Non-pigmented ciliary epithelial cell (primary cell): ENCODE measurements at regions not wholly inside any gene's neighbourhood (a gene's known extent, or its start where the extent isn't known, plus 50 kb on each side); places are given as distances from the start of the nearest gene placed in this dataset.
A peak's percentile ranks its signal among the peaks of the same experiment; 100 is the strongest.

ENCODE experiments used
- DNase-seq: peaks from one replicate; pipeline ENCODE4 v3.0.0-alpha.2; 2010; ENCODE audit warnings: low read depth

DNA sequence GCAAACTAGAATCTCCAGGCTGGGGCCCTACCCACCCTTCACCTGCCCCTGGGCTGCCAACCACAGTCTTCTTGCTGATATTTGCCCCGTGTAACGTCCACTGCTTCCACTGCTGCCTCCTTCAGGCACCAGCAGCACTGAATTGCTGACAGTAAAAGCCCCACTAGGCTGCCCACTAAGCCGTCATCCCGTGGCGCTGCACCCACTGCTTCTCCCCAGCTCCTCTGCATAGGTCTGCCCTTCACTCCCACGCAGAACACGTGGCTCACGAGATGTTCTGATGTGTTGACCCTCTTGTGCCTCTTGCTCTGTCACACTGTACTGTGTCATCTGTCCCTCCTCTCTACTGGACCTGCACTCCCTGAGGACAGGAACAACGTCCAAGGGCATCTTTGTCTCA, 86.3 kb upstream of the HIVEP1 start:
- no peak for DNase-seq

DNA sequence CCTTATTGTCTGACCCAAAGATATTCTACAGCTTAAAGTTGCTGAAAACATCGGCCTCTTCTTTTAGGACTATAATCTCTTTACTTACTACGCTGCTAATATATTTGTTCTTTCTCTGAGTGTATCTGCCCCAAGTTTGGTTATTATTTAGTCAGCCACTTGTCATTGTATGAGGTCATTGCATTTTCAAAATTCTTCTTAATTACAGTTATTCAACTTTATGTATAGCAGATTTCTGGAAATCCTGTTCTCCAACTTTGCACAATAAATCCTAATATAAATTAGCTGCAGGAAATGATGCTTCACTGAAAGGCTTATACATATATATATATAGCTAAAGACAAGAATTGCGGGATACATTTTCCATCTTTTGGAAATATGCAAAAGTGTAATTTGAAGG, 88.5 kb upstream of the HIVEP1 start:
- no peak for DNase-seq

- no peak for DNase-seq
Measured at GRCh38 chr6:11922901-11923300, 89.2 kb upstream of the HIVEP1 start.

DNA sequence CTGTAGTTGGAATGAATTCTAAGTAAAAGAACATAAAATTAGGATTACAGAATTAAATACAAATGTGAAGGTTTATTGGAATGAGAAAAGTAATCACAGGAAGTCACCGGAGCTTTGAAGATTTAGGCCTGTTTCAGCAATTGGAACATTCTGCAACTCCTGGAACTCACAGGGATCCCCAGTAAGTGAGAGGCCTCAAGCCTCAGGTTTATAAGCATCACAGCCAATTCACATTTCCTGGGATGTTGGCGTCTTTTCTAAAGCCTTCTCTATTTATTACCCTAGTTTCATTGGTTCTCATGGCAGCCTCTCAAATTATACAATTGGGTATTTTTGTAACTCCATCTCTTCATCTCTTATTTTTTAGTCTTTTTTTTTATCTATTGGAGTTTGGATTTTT, 90.4 kb upstream of the HIVEP1 start:
- DNase-seq, result no peak

DNA sequence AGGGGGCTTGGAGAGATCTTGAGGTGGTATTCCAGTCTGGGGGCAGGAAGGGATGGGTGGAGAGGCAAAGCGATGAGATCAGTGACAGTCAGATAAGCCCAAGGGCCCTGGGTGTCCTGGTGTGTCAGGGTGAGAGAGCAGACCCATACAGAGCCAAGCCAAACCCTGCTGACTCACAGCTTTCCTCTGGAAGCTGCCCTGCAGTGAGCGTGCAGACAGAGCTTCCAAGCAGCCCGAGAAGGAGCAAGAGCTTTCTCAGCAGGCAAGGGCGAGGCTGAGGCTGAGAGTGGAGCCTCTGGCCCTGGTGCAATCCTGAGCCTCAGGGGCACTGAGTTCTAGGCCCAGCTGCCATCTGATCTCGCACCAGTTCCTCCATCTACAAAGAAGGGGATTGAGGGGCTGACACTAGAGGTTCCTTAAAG, 91.1 kb upstream of the HIVEP1 start:
- DNase-seq, result peak; percentile 67

GRCh38 chr6:11920566-11920965, 91.5 kb upstream of the HIVEP1 start:
- DNase-seq, result no peak

GRCh38 chr6:11919771-11920440, 92.2 kb upstream of the HIVEP1 start:
- no peak for DNase-seq

GRCh38 chr6:11918739-11919605, 93.1 kb upstream of the HIVEP1 start:
- no peak for DNase-seq

- DNase-seq, result peak; percentile 64
Measured at GRCh38 chr6:11917951-11918738, 94.0 kb upstream of the HIVEP1 start.

GRCh38 chr6:11912420-11912819, 99.7 kb upstream of the HIVEP1 start:
- DNase-seq, result no peak

DNA sequence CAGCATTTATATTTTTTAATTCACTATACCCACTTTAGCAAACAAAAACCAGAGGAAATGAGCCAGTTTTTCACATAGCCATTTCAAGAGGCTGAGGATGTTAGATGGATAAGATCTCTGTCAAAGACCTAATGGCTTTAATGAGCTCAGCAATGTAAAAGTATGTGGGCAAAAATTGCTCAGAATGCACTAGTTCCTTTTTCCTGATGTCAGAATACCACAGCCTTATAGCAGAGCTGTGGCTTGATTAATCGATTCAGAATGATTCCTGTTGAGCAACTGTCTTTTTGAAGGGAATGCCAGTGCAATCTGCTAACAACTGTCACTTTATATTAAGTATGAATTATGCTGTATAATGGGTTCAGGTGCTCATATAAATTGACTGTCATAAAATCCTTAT, 100.6 kb upstream of the HIVEP1 start:
- no peak for DNase-seq

DNA sequence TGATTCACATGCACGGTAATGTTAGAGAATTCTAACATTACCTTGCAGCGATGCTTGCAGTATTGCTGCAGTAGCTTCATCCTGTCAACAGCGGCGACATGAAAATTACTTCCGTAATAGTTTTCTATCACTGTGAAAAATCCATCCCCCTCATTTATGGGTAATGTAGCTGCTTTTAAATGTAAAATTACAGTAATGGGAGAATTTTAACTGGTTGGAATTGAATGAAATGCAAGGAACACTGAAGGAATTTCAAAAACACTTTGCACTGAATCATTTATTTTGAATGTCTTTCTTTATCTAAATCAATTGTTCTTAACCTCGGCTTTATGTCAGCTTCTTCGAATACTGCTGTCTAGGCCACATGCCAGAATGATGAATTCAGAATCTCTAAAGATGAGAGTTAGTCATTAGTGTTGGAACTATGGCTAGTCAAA, 102.4 kb upstream of the HIVEP1 start:
- peak; percentile 55 for DNase-seq

- DNase-seq, result no peak
Measured at GRCh38 chr6:11908436-11909105, 103.5 kb upstream of the HIVEP1 start.

- DNase-seq, result no peak
Measured at GRCh38 chr6:11903645-11904044, 108.5 kb upstream of the HIVEP1 start.

- DNase-seq, result no peak
Measured at GRCh38 chr6:11902527-11902926, 109.6 kb upstream of the HIVEP1 start.

- DNase-seq, result no peak
Measured at GRCh38 chr6:11900662-11901598, 111.2 kb upstream of the HIVEP1 start.

- DNase-seq, result no peak
Measured at GRCh38 chr6:11899645-11900044, 112.5 kb upstream of the HIVEP1 start.

GRCh38 chr6:11894212-11894611, 115.6 kb upstream of the ADTRP start:
- no peak for DNase-seq

DNA sequence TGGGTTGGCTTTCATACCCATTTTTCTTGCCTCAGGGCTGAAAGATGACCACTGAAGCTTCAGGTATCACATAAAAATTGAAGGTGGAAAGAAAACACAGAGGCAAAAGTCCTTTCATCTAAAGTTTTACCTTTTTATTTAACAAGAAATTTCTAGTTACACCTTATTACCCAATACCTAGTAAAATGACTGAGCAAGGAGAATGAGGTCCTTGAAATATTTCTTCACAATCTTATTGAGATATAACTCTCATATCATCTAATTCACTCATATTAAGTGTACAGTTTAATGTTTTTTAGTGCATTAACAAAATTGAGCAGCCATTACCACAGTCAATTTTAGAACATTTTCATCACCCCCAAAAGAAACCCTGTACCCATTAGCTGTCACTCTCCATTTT, 112.9 kb upstream of the ADTRP start:
- DNase-seq, result no peak

DNA sequence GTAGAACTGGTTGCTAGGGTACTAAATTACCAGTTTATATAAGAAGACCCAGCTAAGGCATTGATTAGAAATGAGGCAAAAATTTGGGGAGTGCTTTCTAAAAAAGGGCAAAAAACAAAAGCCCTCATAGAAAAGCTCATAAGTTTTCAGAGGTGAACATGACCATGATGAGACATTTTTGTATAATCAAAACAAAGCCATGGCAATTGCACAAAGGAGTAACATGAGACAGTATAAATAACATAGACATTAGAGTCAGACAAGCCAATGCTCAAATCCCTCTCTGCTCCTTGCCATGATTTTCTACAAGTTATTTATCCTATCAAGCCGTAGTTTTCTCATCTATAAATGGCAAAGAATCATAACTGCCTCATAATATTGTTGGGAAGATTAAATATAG, 112.2 kb upstream of the ADTRP start:
- DNase-seq, result no peak

GRCh38 chr6:11890209-11890608, 111.6 kb upstream of the ADTRP start:
- DNase-seq, result no peak
